ENCODE measurements at regions not wholly inside any gene's neighbourhood (a gene's known extent, or its start where the extent isn't known, plus 50 kb on each side); places are given as distances from the start of the nearest gene placed in this dataset.

DNA sequence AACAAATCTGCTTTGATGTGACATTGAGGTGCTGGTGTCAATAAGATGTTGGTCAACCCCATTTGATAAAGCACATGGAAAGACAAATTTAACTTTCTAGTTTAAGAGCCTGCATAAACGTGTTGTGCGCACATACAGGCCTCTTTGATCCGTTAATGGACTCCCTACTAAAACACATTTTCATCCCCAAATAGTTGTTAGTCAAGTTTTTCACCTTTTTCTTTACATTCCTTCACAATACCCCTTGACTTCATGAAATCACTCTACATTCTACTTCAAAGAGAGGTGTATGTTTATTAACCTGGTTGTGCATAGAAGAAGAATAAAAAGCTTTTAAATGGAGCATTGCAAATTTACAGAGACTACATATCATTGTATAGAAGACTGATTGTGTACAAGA, 180.3 kb downstream of the HDGFL1 start:
- CTCF ChIA-PET, result no interaction called here
- no peak overlapping the region for H4K91ac ChIP-seq (ENCODE audit: insufficient read depth, low read depth, low read length)
- H3K27me3 ChIP-seq (ENCODE audit: control insufficient read depth, insufficient read depth, low read length), result no peaks in the 10 kb centered on the region
- no peaks in the 10 kb centered on the region; the same call in 1 of the 2 replicates for H3K9me3 ChIP-seq (ENCODE audit: control insufficient read depth, insufficient read depth, low read length)
- H2BK20ac ChIP-seq (ENCODE audit: low read depth, low read length), result no peak overlapping the region
- H2AK5ac ChIP-seq (ENCODE audit: low read depth, low read length), result no peak overlapping the region
- H2BK120ac ChIP-seq (ENCODE audit: low read depth, low read length), result no peak overlapping the region
- no peak overlapping the region for H2AK9ac ChIP-seq (replicated peaks; ENCODE audit: low read depth, low read length, poor library complexity)
- intact Hi-C loops (cut with micrococcal nuclease), result loop anchor here (10.0 kb wide), 1 partner anchor 125 kb away; no protein-coding TSS in a partner anchor
- no peak overlapping the region for H3K23ac ChIP-seq (ENCODE audit: low read depth, low read length)
- ATAC-seq (ENCODE audit: low read depth), result no peak
- no peak overlapping the region for H3K4ac ChIP-seq (ENCODE audit: low read depth, low read length)
- H2AFZ ChIP-seq (replicated peaks; ENCODE audit: low read length, poor library complexity), result no peak overlapping the region
- H3K4me1 ChIP-seq (ENCODE audit: control insufficient read depth, insufficient read depth, low read length), result no peaks in the 10 kb centered on the region
- BruUV-seq (replicated peaks), result no TSS peak
- POLR2A ChIA-PET (ENCODE audit: unreplicated experiment), result no interaction called here
- H3K4me2 ChIP-seq (ENCODE audit: low read depth, low read length), result no peak overlapping the region
- no peaks in the 10 kb centered on the region for H3K79me1 ChIP-seq (ENCODE audit: low read depth in 1 of 2, low read length in 2 of 2)
- no peak overlapping the region for H3K56ac ChIP-seq (ENCODE audit: extremely low read depth, insufficient read depth, low read length)
- no peaks in the 10 kb centered on the region for H3K9me1 ChIP-seq (ENCODE audit: insufficient read depth, low read length)
- no peak overlapping the region for H3K14ac ChIP-seq (replicated peaks; ENCODE audit: low read depth, low read length)
- H4K5ac ChIP-seq (ENCODE audit: low read depth, low read length), result no peak overlapping the region
- no CpG with 5 or more reads among the region's 3 CpGs for WGBS, 2 experiments (ENCODE audit: extremely low coverage in 2 of 2, insufficient read length in 1 of 2)
- H4K8ac ChIP-seq (ENCODE audit: low read depth in 2 of 2, low read length in 2 of 2), result no peak overlapping the region
- no peak overlapping the region for H3K18ac ChIP-seq (ENCODE audit: low read depth, low read length)
- dilution Hi-C loops (cut with HindIII; ENCODE audit: low sequenced_read_pairs, unreplicated experiment), result no loop called here
- no peak for DNase-seq
- no peaks in the 10 kb centered on the region for H3K36me3 ChIP-seq (ENCODE audit: control insufficient read depth, insufficient read depth, low read length)
- in situ Hi-C loops (cut with MboI; ENCODE audit: low sequenced_read_pairs), result no loop called here
- H3K4me3 ChIP-seq (ENCODE audit: insufficient read depth, low read depth, low read length), result no peak overlapping the region
- no peak overlapping the region for H2BK15ac ChIP-seq (ENCODE audit: low read depth, low read length)
- H3K27ac ChIP-seq (ENCODE audit: insufficient read depth, low read length), result no peak overlapping the region
- no peak overlapping the region for H3K9ac ChIP-seq (ENCODE audit: low read depth, low read length)
- H2BK5ac ChIP-seq (ENCODE audit: low read depth, low read length, poor library complexity, severe bottlenecking), result no peak overlapping the region
- TF ChIP-seq, protein P1, sequence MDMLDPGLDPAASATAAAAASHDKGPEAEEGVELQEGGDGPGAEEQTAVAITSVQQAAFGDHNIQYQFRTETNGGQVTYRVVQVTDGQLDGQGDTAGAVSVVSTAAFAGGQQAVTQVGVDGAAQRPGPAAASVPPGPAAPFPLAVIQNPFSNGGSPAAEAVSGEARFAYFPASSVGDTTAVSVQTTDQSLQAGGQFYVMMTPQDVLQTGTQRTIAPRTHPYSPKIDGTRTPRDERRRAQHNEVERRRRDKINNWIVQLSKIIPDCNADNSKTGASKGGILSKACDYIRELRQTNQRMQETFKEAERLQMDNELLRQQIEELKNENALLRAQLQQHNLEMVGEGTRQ (IDR thresholded peaks at IDR 0.05; ENCODE audit: low read depth, low read length), result no peak
- TF ChIP-seq, protein P2, sequence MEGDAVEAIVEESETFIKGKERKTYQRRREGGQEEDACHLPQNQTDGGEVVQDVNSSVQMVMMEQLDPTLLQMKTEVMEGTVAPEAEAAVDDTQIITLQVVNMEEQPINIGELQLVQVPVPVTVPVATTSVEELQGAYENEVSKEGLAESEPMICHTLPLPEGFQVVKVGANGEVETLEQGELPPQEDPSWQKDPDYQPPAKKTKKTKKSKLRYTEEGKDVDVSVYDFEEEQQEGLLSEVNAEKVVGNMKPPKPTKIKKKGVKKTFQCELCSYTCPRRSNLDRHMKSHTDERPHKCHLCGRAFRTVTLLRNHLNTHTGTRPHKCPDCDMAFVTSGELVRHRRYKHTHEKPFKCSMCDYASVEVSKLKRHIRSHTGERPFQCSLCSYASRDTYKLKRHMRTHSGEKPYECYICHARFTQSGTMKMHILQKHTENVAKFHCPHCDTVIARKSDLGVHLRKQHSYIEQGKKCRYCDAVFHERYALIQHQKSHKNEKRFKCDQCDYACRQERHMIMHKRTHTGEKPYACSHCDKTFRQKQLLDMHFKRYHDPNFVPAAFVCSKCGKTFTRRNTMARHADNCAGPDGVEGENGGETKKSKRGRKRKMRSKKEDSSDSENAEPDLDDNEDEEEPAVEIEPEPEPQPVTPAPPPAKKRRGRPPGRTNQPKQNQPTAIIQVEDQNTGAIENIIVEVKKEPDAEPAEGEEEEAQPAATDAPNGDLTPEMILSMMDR (conservative IDR thresholded peaks at IDR 0.05; ENCODE audit: low read depth, low read length), result no peak
- TF ChIP-seq, protein P3, sequence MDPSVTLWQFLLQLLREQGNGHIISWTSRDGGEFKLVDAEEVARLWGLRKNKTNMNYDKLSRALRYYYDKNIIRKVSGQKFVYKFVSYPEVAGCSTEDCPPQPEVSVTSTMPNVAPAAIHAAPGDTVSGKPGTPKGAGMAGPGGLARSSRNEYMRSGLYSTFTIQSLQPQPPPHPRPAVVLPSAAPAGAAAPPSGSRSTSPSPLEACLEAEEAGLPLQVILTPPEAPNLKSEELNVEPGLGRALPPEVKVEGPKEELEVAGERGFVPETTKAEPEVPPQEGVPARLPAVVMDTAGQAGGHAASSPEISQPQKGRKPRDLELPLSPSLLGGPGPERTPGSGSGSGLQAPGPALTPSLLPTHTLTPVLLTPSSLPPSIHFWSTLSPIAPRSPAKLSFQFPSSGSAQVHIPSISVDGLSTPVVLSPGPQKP (IDR thresholded peaks at IDR 0.05; ENCODE audit: borderline replicate concordance, low read depth, low read length), result no peak
- no peak for TF ChIP-seq MAZ (IDR thresholded peaks at IDR 0.05; ENCODE audit: borderline replicate concordance, low read depth, low read length)
- TF ChIP-seq MAFK (IDR thresholded peaks at IDR 0.05; ENCODE audit: low read depth, low read length), result no peak
- TF ChIP-seq RFX5 (IDR thresholded peaks at IDR 0.05; ENCODE audit: low read depth, low read length), result no peak
- TF ChIP-seq FOS (IDR thresholded peaks at IDR 0.05; ENCODE audit: low read depth, low read length), result no peak
- TF ChIP-seq CHD1 (IDR thresholded peaks at IDR 0.05; ENCODE audit: low read depth, low read length), result no peak
- TF ChIP-seq POLR2A (IDR thresholded peaks at IDR 0.05; ENCODE audit: low read depth, low read length), result no peak
- TF ChIP-seq CEBPB (IDR thresholded peaks at IDR 0.05; ENCODE audit: low read depth, low read length), result no peak
- H4K20me1 ChIP-seq (ENCODE audit: insufficient read depth, low read length), result no peaks in the 10 kb centered on the region
